Fibroblast of lung (primary cell): ENCODE measurements at regions not wholly inside any gene's neighbourhood (a gene's known extent, or its start where the extent isn't known, plus 50 kb on each side); places are given as distances from the start of the nearest gene placed in this dataset.
"Not testable (repeated sequence)": the region's sequence is repeated elsewhere in the genome, so short reads cannot be mapped to it uniquely, and the experiment has no call there.

Source experiments
- DNase-seq, 2 donors: peaks; one replicate each; pipeline versions ENCODE4 v3.0.0 to v3.0.0-alpha.2; 2010; ENCODE audit warnings: low read depth in 2 of 2
- H2AFZ ChIP-seq: 2 replicates; pipeline ENCODE4 v1.5.1; 2012; ENCODE audit warnings: low read length, control low read depth, inconsistent platforms
- H3K27ac ChIP-seq: 2 replicates; pipeline ENCODE4 v1.5.1; 2011; ENCODE audit warnings: low read length, control low read depth; ENCODE audit not compliant: insufficient read depth
- H3K27me3 ChIP-seq: 2 replicates; pipeline ENCODE4 v1.5.1; 2011; ENCODE audit warnings: mild to moderate bottlenecking, low read length; ENCODE audit not compliant: control insufficient read depth, insufficient read depth
- H3K36me3 ChIP-seq: 2 replicates; pipeline ENCODE4 v1.5.1; 2011; ENCODE audit warnings: low read length; ENCODE audit not compliant: control insufficient read depth, insufficient read depth
- H3K4me1 ChIP-seq: 2 replicates; pipeline ENCODE4 v1.5.1; 2011; ENCODE audit warnings: low read length; ENCODE audit not compliant: control insufficient read depth, insufficient read depth; ENCODE audit errors: extremely low read depth
- H3K4me2 ChIP-seq: 2 replicates; pipeline ENCODE4 v1.5.1; 2011; ENCODE audit warnings: low read length, control low read depth; ENCODE audit not compliant: insufficient read depth; ENCODE audit errors: extremely low read depth
- H3K4me3 ChIP-seq, 4 experiments: fragments of 200-600 bp in 1 of 4; sonication (generic) in 1 of 4; replicated peaks in 1 of 4; 2 replicates each; pipeline ENCODE4 v1.5.1; 2011 to 2016; ENCODE audit warnings: low read length in 4 of 4, low read depth in 3 of 4, mild to moderate bottlenecking in 3 of 4, control low read depth in 2 of 4, inconsistent platforms in 1 of 4, mixed read lengths in 1 of 4; ENCODE audit not compliant: insufficient read depth in 1 of 4; ENCODE audit errors: control extremely low read depth in 1 of 4
- H3K79me2 ChIP-seq: 2 replicates; pipeline ENCODE4 v1.5.1; 2012; ENCODE audit warnings: mild to moderate bottlenecking, low read length, inconsistent platforms; ENCODE audit not compliant: control insufficient read depth, insufficient read depth
- H3K9ac ChIP-seq: 2 replicates; pipeline ENCODE4 v1.5.1; 2011; ENCODE audit warnings: mild to moderate bottlenecking, low read length, control low read depth; ENCODE audit not compliant: insufficient read depth
- H3K9me3 ChIP-seq: 2 replicates; pipeline ENCODE4 v1.5.1; 2012; ENCODE audit warnings: low read depth, low read length; ENCODE audit not compliant: control insufficient read depth, insufficient read depth
- H4K20me1 ChIP-seq: 2 replicates; pipeline ENCODE4 v1.5.1; 2011; ENCODE audit warnings: low read length; ENCODE audit not compliant: control insufficient read depth, insufficient read depth; ENCODE audit errors: extremely low read depth
- EZH2 ChIP-seq: IDR thresholded peaks from 2 replicates; pipeline ENCODE4 v1.5.1; 2012; ENCODE audit warnings: low read length, control low read depth, mild to moderate bottlenecking; ENCODE audit errors: missing control alignments
- TF ChIP-seq, protein P1 (sequence below), 2 donors: IDR thresholded peaks in 1 of 2; conservative IDR thresholded peaks in 1 of 2; 1 replicate in 1 of 2; 2 replicates in 1 of 2; pipeline ENCODE4 v1.5.1; 2011 to 2012; ENCODE audit warnings: low read length in 2 of 2, control low read depth in 1 of 2, inconsistent platforms in 1 of 2, low read depth in 1 of 2, mild to moderate bottlenecking in 1 of 2

DNA sequence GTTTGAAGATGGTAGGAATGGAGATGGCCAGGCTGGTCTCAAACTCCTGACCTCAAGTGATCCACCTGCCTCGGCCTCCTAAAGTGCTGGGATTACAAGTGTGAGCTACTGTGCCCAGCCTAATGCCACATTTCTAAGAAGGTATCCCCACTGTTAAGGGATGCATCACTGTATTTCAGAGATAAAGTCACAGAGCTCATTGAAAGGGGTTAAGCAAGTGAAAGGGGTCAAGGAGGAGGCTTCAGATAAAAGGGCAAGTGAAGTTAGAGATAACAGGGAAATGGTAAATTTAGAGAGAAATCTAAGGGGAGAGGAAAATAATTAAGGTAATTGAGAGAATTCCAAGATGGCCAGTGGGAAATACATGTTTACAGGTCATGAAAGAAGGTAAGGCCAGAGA is 93.0 kb upstream of the SP4 start:
- Histone ChIP-seq H3K9ac (no peak overlapping the region), H3K79me2 (no peaks in the 10 kb centered on the region), H4K20me1 (no peaks in the 10 kb centered on the region), H3K27me3 (no peaks in the 10 kb centered on the region), H3K36me3 (no peaks in the 10 kb centered on the region), H3K27ac (no peak overlapping the region), H3K9me3 (no peaks in the 10 kb centered on the region), H2AFZ (no peak overlapping the region), H3K4me2 (no peak overlapping the region), H3K4me1 (no peaks in the 10 kb centered on the region), H3K4me3 (no peak overlapping the region)
- no peak for DNase-seq
- no peak for TF ChIP-seq EZH2
- TF ChIP-seq, protein P1, sequence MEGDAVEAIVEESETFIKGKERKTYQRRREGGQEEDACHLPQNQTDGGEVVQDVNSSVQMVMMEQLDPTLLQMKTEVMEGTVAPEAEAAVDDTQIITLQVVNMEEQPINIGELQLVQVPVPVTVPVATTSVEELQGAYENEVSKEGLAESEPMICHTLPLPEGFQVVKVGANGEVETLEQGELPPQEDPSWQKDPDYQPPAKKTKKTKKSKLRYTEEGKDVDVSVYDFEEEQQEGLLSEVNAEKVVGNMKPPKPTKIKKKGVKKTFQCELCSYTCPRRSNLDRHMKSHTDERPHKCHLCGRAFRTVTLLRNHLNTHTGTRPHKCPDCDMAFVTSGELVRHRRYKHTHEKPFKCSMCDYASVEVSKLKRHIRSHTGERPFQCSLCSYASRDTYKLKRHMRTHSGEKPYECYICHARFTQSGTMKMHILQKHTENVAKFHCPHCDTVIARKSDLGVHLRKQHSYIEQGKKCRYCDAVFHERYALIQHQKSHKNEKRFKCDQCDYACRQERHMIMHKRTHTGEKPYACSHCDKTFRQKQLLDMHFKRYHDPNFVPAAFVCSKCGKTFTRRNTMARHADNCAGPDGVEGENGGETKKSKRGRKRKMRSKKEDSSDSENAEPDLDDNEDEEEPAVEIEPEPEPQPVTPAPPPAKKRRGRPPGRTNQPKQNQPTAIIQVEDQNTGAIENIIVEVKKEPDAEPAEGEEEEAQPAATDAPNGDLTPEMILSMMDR (conservative IDR thresholded peaks at IDR 0.05 in 1 of 2, IDR thresholded peaks at IDR 0.05 in 1 of 2; ENCODE audit: low read depth in 1 of 2, low read length in 2 of 2) = no peak

DNA sequence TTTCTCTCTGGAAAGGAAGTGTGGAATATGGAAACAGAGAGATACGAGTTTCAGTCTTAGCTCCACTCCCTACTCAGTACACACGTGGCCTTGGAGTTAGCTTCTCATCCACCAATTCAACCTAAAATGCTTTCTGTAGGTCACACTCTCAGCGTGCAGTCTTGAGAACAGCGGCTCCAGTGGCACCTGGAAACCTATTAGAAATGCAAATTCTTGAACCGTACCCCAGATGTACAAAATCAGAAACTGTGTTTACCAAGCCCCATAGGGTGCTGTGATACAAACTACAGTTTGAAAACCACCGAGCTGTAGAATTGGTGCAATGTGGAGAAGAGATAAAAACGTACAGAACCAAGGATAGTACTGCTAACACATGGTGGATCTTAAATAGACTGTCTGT is 91.1 kb upstream of the SP4 start:
- no peak for DNase-seq
- H3K79me2 ChIP-seq = no peaks in the 10 kb centered on the region
- H3K9ac ChIP-seq = no peak overlapping the region
- no peak overlapping the region for H2AFZ ChIP-seq
- H3K4me3 ChIP-seq = no peak overlapping the region
- no peak overlapping the region for H3K4me2 ChIP-seq
- no peaks in the 10 kb centered on the region for H3K9me3 ChIP-seq
- no peaks in the 10 kb centered on the region for H4K20me1 ChIP-seq
- H3K27ac ChIP-seq = no peak overlapping the region
- no peaks in the 10 kb centered on the region for H3K36me3 ChIP-seq
- no peak for TF ChIP-seq EZH2
- TF ChIP-seq, protein P1 (conservative IDR thresholded peaks at IDR 0.05 in 1 of 2, IDR thresholded peaks at IDR 0.05 in 1 of 2; ENCODE audit: low read depth in 1 of 2, low read length in 2 of 2) = no peak
- H3K27me3 ChIP-seq = no peaks in the 10 kb centered on the region
- H3K4me1 ChIP-seq = no peaks in the 10 kb centered on the region

DNA sequence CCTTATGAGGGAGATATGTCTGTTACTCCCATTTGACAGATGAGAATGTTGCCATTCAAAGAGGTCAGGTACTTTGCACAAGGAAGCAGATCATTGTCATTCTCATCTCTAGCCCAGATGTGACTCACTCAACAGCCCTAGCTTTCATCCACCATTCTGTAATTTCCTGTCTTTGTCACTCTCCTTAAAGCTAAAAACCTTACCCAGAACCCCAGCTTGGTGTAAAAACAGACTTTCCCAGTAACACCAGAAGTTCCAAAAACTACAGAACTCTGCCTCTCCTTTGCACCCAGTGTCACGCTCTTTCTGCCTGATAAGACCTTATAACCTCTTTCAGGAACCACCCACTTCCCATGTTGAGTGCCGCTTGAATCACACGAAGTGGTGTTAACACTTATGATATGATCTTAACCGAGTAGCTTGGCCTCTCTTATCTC is 89.1 kb upstream of the SP4 start:
- DNase-seq = no peak

DNA sequence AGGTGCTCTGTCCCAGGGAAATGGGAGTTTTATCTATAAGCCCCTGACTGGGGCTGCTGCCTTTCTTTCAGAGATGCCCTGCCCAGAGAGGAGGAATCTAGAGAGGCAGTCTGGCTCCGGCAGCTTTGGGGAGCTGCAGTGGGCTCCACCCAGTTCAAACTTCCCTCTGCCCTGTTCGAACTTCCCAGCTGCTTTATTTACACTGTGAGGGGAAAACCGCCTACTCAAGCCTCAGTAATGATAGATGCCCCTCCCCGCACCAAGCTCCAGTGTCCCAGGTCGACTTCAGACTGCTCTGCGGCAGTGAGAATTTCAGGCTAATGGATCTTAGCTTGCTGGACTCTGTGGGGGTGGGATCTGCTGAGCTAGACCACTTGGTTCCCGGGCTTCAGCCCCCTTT is 83.0 kb upstream of the SP4 start:
- not testable (repeated sequence) for DNase-seq, H2AFZ ChIP-seq, H3K9me3 ChIP-seq, H3K79me2 ChIP-seq, H4K20me1 ChIP-seq, H3K4me1 ChIP-seq, H3K36me3 ChIP-seq, H3K4me2 ChIP-seq, H3K27me3 ChIP-seq, H3K9ac ChIP-seq, H3K4me3 ChIP-seq, H3K27ac ChIP-seq

More for the DNA sequence above, 89.1 kb upstream of the SP4 start:
- H3K4me1 ChIP-seq = no peaks in the 10 kb centered on the region
- TF ChIP-seq EZH2 = no peak
- TF ChIP-seq, protein P1 (conservative IDR thresholded peaks at IDR 0.05 in 1 of 2, IDR thresholded peaks at IDR 0.05 in 1 of 2; ENCODE audit: low read depth in 1 of 2, low read length in 2 of 2) = no peak
- no peaks in the 10 kb centered on the region for H3K79me2 ChIP-seq
- no peaks in the 10 kb centered on the region for H4K20me1 ChIP-seq
- H3K4me3 ChIP-seq = no peak overlapping the region
- H2AFZ ChIP-seq = no peak overlapping the region
- H3K27me3 ChIP-seq = no peaks in the 10 kb centered on the region
- H3K9ac ChIP-seq = no peak overlapping the region
- no peaks in the 10 kb centered on the region for H3K36me3 ChIP-seq
- H3K9me3 ChIP-seq = no peaks in the 10 kb centered on the region
- no peak overlapping the region for H3K4me2 ChIP-seq
- no peak overlapping the region for H3K27ac ChIP-seq
